GM12878 (cell line): ENCODE measurements at regions not wholly inside any gene's neighbourhood (a gene's known extent, or its start where the extent isn't known, plus 50 kb on each side); places are given as distances from the start of the nearest gene placed in this dataset.

Source experiments
- ELK1 ChIP-seq: IDR thresholded peaks from 2 replicates; pipeline ENCODE4 v1.6.1; 2012; ENCODE audit warnings: low read depth, low read length, improper control_type of control experiment
- FOXM1 ChIP-seq: IDR thresholded peaks from 2 replicates; pipeline ENCODE4 v1.6.1; 2012; ENCODE audit warnings: low read depth, mild to moderate bottlenecking, inconsistent platforms, low read length, moderate library complexity
- IRF3 ChIP-seq: fragments of 450-650 bp; IDR thresholded peaks from 2 replicates; pipeline ENCODE4 v1.6.1; 2014; ENCODE audit warnings: mild to moderate bottlenecking
- PKNOX1 ChIP-seq: fragments of 450-650 bp; IDR thresholded peaks from 2 replicates; pipeline ENCODE4 v1.6.1; 2016; ENCODE audit warnings: mild to moderate bottlenecking
- ZBTB40 ChIP-seq: fragments of 450-650 bp; IDR thresholded peaks from 2 replicates; pipeline ENCODE4 v1.6.1; 2016; ENCODE audit warnings: mild to moderate bottlenecking, moderate library complexity, borderline replicate concordance

GRCh38 chr5:116388564-116389258, 185.9 kb downstream of the SEMA6A start (continued):
- no peak for TF ChIP-seq ELK1
- TF ChIP-seq ZBTB40, result no peak
- no peak for TF ChIP-seq PKNOX1
- no peak for TF ChIP-seq IRF3
- no peak for TF ChIP-seq FOXM1
